ENCODE measurements at regions not wholly inside any gene's neighbourhood (a gene's known extent, or its start where the extent isn't known, plus 50 kb on each side); places are given as distances from the start of the nearest gene placed in this dataset.

DNA sequence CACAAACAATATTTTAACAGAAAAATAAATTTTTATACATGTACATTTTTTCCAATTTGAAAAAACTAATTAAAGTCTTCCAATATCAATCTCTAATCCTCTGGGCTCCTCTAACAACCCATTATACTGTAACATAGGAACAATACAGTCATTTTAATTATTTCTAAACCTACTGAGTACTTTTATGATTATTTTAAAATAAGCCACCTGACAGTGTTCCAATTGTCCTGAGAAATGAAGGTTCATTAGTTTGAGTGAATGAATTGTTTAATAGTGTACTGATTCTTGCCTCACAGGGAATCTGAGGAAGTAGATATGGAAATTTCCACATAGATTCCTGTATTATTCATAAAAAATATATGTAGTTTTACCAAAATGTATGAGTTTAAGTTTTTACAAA, 123.1 kb upstream of the EYS start:
- H3K9ac ChIP-seq (ENCODE audit: low read length) = no peak overlapping the region
- H3K4me3 ChIP-seq (ENCODE audit: low read length) = no peak overlapping the region
- H3K4me1 ChIP-seq (ENCODE audit: control insufficient read depth, low read depth, low read length) = no peaks in the 10 kb centered on the region
- no peak overlapping the region for H3K27ac ChIP-seq (ENCODE audit: low read length)
- H3K27me3 ChIP-seq (ENCODE audit: control insufficient read depth, insufficient read depth, low read length) = no peaks in the 10 kb centered on the region
- no peaks in the 10 kb centered on the region for H3K36me3 ChIP-seq (ENCODE audit: control insufficient read depth, low read depth, low read length)
- no peaks in the 10 kb centered on the region for H3K9me3 ChIP-seq (ENCODE audit: control insufficient read depth, low read depth, low read length)

DNA sequence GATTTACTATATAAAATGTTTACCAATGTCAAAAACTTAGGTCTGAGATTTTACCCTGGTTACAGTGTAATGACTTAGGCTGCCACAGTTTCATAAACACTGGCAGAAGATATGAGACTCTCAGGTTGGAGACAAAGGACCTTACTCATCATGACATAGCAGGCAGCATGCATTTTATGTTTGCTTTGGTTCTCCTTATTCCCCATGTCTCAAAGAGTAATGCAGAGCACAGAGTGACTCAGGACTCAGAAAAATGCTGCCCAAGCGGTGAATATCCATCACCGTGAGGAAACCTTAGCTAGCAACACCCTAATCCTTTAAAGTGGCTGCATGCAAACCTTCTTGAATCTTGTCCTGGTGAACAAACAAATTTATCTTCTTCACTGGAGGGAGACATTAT, 112.1 kb upstream of the EYS start:
- no peaks in the 10 kb centered on the region for H3K4me1 ChIP-seq (ENCODE audit: control insufficient read depth, low read depth, low read length)
- H3K4me3 ChIP-seq (ENCODE audit: low read length) = no peak overlapping the region
- H3K36me3 ChIP-seq (ENCODE audit: control insufficient read depth, low read depth, low read length) = no peaks in the 10 kb centered on the region
- no peak overlapping the region for H3K9ac ChIP-seq (ENCODE audit: low read length)
- no peaks in the 10 kb centered on the region for H3K27me3 ChIP-seq (ENCODE audit: control insufficient read depth, insufficient read depth, low read length)
- no peak overlapping the region for H3K27ac ChIP-seq (ENCODE audit: low read length)
- peaks cover 3% of the 10 kb centered on the region for H3K9me3 ChIP-seq (ENCODE audit: control insufficient read depth, low read depth, low read length)

DNA sequence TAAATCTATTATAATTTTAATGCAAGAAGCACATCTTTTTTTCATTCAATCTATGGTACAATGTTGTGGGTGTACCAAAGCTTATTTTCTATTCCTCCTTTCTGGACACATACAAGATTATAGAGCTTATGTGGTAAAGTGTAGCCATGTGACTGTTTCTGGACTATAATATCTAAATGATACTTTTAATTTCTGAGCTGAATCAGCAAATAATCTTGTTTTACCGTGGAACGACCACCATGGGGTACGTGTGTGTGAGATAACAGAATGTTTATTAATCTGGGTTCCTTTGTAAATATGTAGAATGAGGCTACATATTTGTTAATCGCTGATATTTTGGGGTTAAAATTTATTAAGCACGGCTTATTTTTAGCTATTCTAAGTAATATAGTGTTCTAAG, 111.5 kb upstream of the EYS start:
- Histone ChIP-seq H3K4me1 (ENCODE audit: control insufficient read depth, low read depth, low read length) (no peaks in the 10 kb centered on the region), H3K27ac (ENCODE audit: low read length) (no peak overlapping the region), H3K27me3 (ENCODE audit: control insufficient read depth, insufficient read depth, low read length) (no peaks in the 10 kb centered on the region), H3K9me3 (ENCODE audit: control insufficient read depth, low read depth, low read length) (peaks cover 3% of the 10 kb centered on the region), H3K36me3 (ENCODE audit: control insufficient read depth, low read depth, low read length) (no peaks in the 10 kb centered on the region), H3K4me3 (ENCODE audit: low read length) (no peak overlapping the region), H3K9ac (ENCODE audit: low read length) (no peak overlapping the region)

DNA sequence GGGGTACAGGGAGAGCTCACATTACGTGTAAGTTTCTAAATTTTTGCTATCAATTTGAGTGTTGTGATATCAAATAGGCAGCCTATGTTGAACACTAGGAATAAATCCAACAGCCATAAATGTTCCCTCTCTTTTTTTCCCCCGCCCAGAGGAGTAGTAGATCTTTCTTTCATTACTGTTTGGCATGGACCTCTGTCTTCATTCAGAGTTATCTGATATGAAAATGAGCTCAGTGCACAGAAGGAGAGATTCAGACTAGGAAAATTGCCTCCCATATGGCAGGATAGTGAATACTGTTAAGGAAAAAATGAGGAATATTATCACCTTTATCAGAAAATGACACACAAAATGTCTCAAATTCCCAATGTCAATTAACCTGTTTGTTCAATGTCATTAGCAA, 110.0 kb upstream of the EYS start:
- no peaks in the 10 kb centered on the region for H3K27me3 ChIP-seq (ENCODE audit: control insufficient read depth, insufficient read depth, low read length)

DNA sequence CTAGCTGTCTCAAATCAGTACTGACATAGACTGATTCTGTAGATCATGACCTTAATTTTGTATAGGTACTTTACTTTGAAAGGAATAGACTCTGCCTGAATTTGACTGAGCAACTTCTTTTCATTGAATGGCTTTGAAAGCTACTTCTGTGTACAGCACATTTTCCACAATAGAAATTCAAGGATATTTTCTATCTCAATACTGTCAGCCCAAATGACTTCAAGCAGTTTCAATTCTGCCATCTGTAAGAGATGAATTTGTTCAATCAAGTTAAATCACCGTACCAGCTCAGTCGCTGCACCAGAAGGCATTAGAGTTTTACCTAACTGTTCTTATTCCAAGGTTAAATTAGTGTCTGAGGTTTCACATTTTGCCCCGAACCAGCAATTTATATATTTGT, 107.0 kb upstream of the EYS start:
- Histone ChIP-seq H3K4me3 (ENCODE audit: low read length) (no peak overlapping the region), H3K9me3 (ENCODE audit: control insufficient read depth, low read depth, low read length) (no peaks in the 10 kb centered on the region), H3K27ac (ENCODE audit: low read length) (no peak overlapping the region), H3K9ac (ENCODE audit: low read length) (no peak overlapping the region), H3K36me3 (ENCODE audit: control insufficient read depth, low read depth, low read length) (no peaks in the 10 kb centered on the region), H3K27me3 (ENCODE audit: control insufficient read depth, insufficient read depth, low read length) (no peaks in the 10 kb centered on the region), H3K4me1 (ENCODE audit: control insufficient read depth, low read depth, low read length) (no peaks in the 10 kb centered on the region)

More for the DNA sequence above, 110.0 kb upstream of the EYS start:
- no peak overlapping the region for H3K4me3 ChIP-seq (ENCODE audit: low read length)
- H3K36me3 ChIP-seq (ENCODE audit: control insufficient read depth, low read depth, low read length) = no peaks in the 10 kb centered on the region
- peaks cover 3% of the 10 kb centered on the region for H3K9me3 ChIP-seq (ENCODE audit: control insufficient read depth, low read depth, low read length)
- no peak overlapping the region for H3K9ac ChIP-seq (ENCODE audit: low read length)
- H3K4me1 ChIP-seq (ENCODE audit: control insufficient read depth, low read depth, low read length) = no peaks in the 10 kb centered on the region
- no peak overlapping the region for H3K27ac ChIP-seq (ENCODE audit: low read length)

DNA sequence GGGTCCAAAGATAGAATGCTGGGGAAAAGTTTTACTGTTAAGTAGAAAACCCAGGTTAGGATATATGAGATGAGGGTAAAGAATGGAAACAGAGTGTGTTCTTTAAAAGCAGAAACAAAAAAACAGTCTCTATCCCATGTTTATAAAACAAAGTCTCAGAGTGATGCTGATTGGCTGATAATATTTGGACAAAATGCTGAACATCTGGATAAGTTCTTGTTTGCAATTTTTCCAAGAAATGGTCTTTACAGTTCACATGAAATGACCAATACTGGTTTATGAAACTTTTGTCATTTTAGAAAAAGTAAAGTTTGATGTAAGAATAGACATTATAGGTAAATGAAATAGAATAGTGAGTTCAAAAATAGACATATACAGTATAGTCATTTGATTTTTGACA, 96.2 kb upstream of the EYS start:
- Histone ChIP-seq H3K9me3 (ENCODE audit: control insufficient read depth, low read depth, low read length) (no peaks in the 10 kb centered on the region), H3K4me3 (ENCODE audit: low read length) (no peak overlapping the region), H3K36me3 (ENCODE audit: control insufficient read depth, low read depth, low read length) (no peaks in the 10 kb centered on the region), H3K27me3 (ENCODE audit: control insufficient read depth, insufficient read depth, low read length) (no peaks in the 10 kb centered on the region), H3K4me1 (ENCODE audit: control insufficient read depth, low read depth, low read length) (no peaks in the 10 kb centered on the region), H3K9ac (ENCODE audit: low read length) (no peak overlapping the region), H3K27ac (ENCODE audit: low read length) (no peak overlapping the region)

DNA sequence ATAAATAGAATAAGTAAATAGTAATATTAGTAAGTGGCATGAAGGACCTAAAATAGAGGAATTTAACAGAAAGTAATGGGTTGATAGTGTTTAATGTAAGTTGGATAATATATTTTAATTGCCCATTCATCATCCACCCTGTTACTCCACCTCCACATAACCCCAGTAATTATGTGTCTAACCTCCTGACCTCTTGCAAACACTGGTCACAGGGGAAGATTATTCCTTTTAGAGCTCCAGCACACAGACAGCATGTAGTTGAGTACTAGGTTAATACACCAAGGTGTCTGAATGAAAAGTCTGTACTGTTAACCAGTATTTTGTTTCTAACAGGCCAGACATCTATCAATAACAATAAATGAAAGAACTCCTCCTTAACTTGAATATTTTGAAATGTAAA, 92.4 kb upstream of the EYS start:
- no peak overlapping the region for H3K9ac ChIP-seq (ENCODE audit: low read length)
- H3K36me3 ChIP-seq (ENCODE audit: control insufficient read depth, low read depth, low read length) = no peaks in the 10 kb centered on the region
- no peak overlapping the region for H3K27ac ChIP-seq (ENCODE audit: low read length)
- H3K4me1 ChIP-seq (ENCODE audit: control insufficient read depth, low read depth, low read length) = no peaks in the 10 kb centered on the region
- H3K27me3 ChIP-seq (ENCODE audit: control insufficient read depth, insufficient read depth, low read length) = no peaks in the 10 kb centered on the region
- H3K9me3 ChIP-seq (ENCODE audit: control insufficient read depth, low read depth, low read length) = no peaks in the 10 kb centered on the region
- H3K4me3 ChIP-seq (ENCODE audit: low read length) = no peak overlapping the region

DNA sequence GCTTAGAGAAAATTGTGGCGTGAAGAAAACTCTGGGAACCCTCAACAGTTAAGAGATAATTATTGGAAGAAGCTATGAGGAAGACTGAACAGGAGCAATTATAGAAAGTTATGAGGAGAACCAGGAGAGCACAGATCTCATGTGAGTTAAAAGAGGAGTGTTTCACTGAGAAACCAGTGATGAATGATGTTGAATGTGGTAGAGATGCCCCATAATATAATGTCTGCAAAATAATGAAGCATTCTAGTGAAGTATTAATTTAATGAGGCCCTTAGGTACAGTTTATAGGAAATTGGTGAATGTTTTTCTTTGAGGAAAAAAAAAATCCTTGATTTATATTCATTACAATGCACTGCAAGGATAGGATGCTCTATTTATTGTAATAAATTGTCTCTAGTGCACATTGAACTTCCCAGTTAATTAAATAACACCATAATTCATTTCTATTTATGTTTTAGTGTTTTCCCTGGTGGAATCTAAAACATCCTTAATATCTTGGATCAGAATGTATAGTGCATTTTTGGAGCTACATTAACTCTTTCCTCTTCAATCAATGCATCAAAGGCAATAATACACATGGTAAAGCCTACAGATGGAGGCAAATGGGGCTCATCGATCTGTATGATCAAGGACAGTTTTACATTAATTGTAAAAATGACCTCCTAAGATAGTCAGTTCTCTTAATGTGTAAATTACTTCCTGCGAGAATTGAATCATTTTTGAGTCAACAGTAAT, 91.4 kb upstream of the EYS start:
- no peaks in the 10 kb centered on the region for H3K36me3 ChIP-seq (ENCODE audit: control insufficient read depth, low read depth, low read length)
- H3K4me1 ChIP-seq (ENCODE audit: control insufficient read depth, low read depth, low read length) = no peaks in the 10 kb centered on the region
- no peak overlapping the region for H3K4me3 ChIP-seq (ENCODE audit: low read length)
- H3K9me3 ChIP-seq (ENCODE audit: control insufficient read depth, low read depth, low read length) = no peaks in the 10 kb centered on the region
- no peak overlapping the region for H3K27ac ChIP-seq (ENCODE audit: low read length)
- no peaks in the 10 kb centered on the region for H3K27me3 ChIP-seq (ENCODE audit: control insufficient read depth, insufficient read depth, low read length)
- H3K9ac ChIP-seq (ENCODE audit: low read length) = no peak overlapping the region

DNA sequence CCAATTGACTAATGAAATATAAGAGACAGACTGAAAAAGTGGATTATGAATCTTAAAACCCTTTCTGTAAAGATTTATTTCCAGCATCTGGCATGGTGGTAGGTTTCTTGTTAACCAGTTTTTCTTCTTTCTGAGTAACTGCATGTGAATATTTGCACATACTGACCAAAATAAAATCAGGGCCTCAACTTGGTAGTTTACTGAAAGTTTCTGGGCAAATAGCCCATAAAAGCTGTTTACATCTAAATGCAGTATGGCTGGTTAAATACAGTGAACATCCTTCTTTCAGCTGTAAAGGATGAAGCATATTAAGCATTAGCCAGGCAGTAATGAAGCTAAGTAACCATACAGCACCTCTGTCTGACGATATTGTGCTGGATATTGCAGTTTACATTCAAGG, 83.6 kb upstream of the EYS start:
- H3K36me3 ChIP-seq (ENCODE audit: control insufficient read depth, low read depth, low read length) = no peaks in the 10 kb centered on the region
- H3K9me3 ChIP-seq (ENCODE audit: control insufficient read depth, low read depth, low read length) = no peaks in the 10 kb centered on the region
- no peak overlapping the region for H3K4me3 ChIP-seq (ENCODE audit: low read length)
- H3K27ac ChIP-seq (ENCODE audit: low read length) = no peak overlapping the region
- H3K27me3 ChIP-seq (ENCODE audit: control insufficient read depth, insufficient read depth, low read length) = no peaks in the 10 kb centered on the region
- H3K9ac ChIP-seq (ENCODE audit: low read length) = no peak overlapping the region
- no peaks in the 10 kb centered on the region for H3K4me1 ChIP-seq (ENCODE audit: control insufficient read depth, low read depth, low read length)

DNA sequence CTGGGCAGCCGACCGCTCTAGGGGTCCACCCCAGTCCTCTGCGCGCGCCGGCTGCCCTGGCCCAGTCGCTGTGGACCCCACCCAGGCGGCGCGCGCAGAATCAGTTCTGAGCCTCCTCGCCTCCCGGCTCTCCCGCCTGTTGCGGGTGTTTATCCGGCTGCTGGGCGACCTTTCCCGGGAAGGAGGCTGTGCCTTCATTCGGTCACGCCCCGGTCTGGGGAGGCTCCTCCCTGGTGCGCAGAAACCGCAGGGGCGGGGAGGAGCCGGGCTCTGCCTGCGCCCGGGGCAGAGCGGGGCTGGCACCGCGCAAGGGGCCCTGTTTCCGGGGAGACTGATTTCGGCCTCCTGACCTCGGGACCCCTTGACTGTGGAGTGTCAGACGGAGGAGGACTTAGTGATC, 80.8 kb upstream of the EYS start:
- Histone ChIP-seq H3K27ac (ENCODE audit: low read length) (no peak overlapping the region), H3K36me3 (ENCODE audit: control insufficient read depth, low read depth, low read length) (no peaks in the 10 kb centered on the region)

DNA sequence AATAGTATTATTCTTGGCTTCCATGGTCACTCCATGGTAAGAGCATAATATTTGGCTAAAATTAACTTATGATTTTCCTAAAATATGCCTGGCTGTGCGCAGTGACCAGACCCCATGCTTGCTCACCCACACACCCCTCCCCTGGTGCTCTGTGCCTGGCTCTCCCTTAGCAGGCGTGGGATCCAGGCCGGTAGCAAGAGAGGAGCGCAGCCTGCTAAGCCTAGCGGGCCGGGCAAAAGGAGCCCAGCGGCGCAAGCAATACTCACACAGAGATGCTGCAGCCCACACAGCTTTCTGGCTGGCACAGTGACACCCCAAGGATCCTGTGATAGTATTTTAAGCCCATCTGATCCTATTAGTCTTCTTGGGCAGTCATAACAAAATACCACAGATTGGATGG, 79.8 kb upstream of the EYS start:
- Histone ChIP-seq H3K36me3 (ENCODE audit: control insufficient read depth, low read depth, low read length) (no peaks in the 10 kb centered on the region), H3K9ac (ENCODE audit: low read length) (no peak overlapping the region), H3K9me3 (ENCODE audit: control insufficient read depth, low read depth, low read length) (no peaks in the 10 kb centered on the region)

More for the DNA sequence above, 80.8 kb upstream of the EYS start:
- H3K9me3 ChIP-seq (ENCODE audit: control insufficient read depth, low read depth, low read length) = no peaks in the 10 kb centered on the region
- no peaks in the 10 kb centered on the region for H3K4me1 ChIP-seq (ENCODE audit: control insufficient read depth, low read depth, low read length)
- H3K4me3 ChIP-seq (ENCODE audit: low read length) = no peak overlapping the region
- H3K9ac ChIP-seq (ENCODE audit: low read length) = no peak overlapping the region
- no peaks in the 10 kb centered on the region for H3K27me3 ChIP-seq (ENCODE audit: control insufficient read depth, insufficient read depth, low read length)

DNA sequence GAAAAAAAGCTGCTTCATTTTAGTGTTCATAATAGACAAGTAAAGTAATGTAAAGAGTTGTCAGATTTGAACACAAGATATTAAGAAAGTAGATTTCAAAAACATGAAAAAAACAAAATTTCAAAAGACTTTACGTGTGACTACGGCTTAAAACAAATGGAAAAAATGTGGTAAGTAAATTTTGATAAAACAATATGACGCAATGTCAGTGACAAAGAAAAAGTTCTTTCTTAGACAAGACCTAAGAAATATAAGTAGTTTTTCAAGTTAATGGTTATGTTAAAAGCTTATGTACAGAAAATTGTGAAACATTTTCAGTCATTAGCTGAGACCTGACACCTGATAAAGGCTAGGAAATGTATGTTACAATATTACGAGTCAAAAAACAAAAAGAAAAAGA, 73.7 kb upstream of the EYS start:
- no peak overlapping the region for H3K9ac ChIP-seq (ENCODE audit: low read length)
- no peaks in the 10 kb centered on the region for H3K4me1 ChIP-seq (ENCODE audit: control insufficient read depth, low read depth, low read length)
- no peak overlapping the region for H3K27ac ChIP-seq (ENCODE audit: low read length)
- H3K9me3 ChIP-seq (ENCODE audit: control insufficient read depth, low read depth, low read length) = no peaks in the 10 kb centered on the region
- no peaks in the 10 kb centered on the region for H3K36me3 ChIP-seq (ENCODE audit: control insufficient read depth, low read depth, low read length)
- H3K27me3 ChIP-seq (ENCODE audit: control insufficient read depth, insufficient read depth, low read length) = no peaks in the 10 kb centered on the region
- no peak overlapping the region for H3K4me3 ChIP-seq (ENCODE audit: low read length)

More for the DNA sequence above, 79.8 kb upstream of the EYS start:
- Histone ChIP-seq H3K4me1 (ENCODE audit: control insufficient read depth, low read depth, low read length) (no peaks in the 10 kb centered on the region), H3K4me3 (ENCODE audit: low read length) (no peak overlapping the region), H3K27ac (ENCODE audit: low read length) (no peak overlapping the region), H3K27me3 (ENCODE audit: control insufficient read depth, insufficient read depth, low read length) (no peaks in the 10 kb centered on the region)

Measured in iPS-18a (cell line).